Mesendoderm (in vitro differentiated cells): ENCODE measurements at regions not wholly inside any gene's neighbourhood (a gene's known extent, or its start where the extent isn't known, plus 50 kb on each side); places are given as distances from the start of the nearest gene placed in this dataset.
A peak's percentile ranks its signal among the peaks of the same experiment; 100 is the strongest.

ENCODE experiments used
- DNase-seq: peaks from one replicate; pipeline ENCODE4 v3.0.0; 2013
- H2AK5ac ChIP-seq: 2 replicates; pipeline ENCODE4 v1.6.1; 2013; ENCODE audit warnings: low read length, inconsistent platforms
- H2BK120ac ChIP-seq: 2 replicates; pipeline ENCODE4 v1.6.1; 2013; ENCODE audit warnings: low read depth, mild to moderate bottlenecking, low read length, moderate library complexity, mixed read lengths
- H2BK15ac ChIP-seq: replicated peaks from 2 replicates; pipeline ENCODE4 v1.6.1; 2013; ENCODE audit warnings: low read depth, mild to moderate bottlenecking, moderate library complexity
- H2BK5ac ChIP-seq: 2 replicates; pipeline ENCODE4 v1.6.1; 2013; ENCODE audit warnings: low read length, inconsistent platforms
- H3K18ac ChIP-seq: 2 replicates; pipeline ENCODE4 v1.6.1; 2013; ENCODE audit warnings: mild to moderate bottlenecking, low read length, mixed read lengths
- H3K23ac ChIP-seq: one replicate; pipeline ENCODE4 v1.6.1; 2013; ENCODE audit warnings: low read length
- H3K27ac ChIP-seq: 2 replicates; pipeline ENCODE4 v1.5.1; 2013; ENCODE audit warnings: low read depth, mild to moderate bottlenecking, inconsistent platforms, low read length, moderate library complexity
- H3K27me3 ChIP-seq: 2 replicates; pipeline ENCODE4 v1.6.1; 2013; ENCODE audit warnings: low read length, control low read depth, mild to moderate bottlenecking, inconsistent platforms; ENCODE audit not compliant: insufficient read depth, poor library complexity
- H3K36me3 ChIP-seq: 2 replicates; pipeline ENCODE4 v1.6.1; 2013; ENCODE audit warnings: low read length, inconsistent platforms; ENCODE audit not compliant: control insufficient read depth, insufficient read depth
- H3K4ac ChIP-seq: one replicate; pipeline ENCODE4 v1.6.1; 2013; ENCODE audit warnings: low read depth, mild to moderate bottlenecking, low read length, moderate library complexity
- H3K4me1 ChIP-seq: 2 replicates; pipeline ENCODE4 v1.6.1; 2013; ENCODE audit warnings: low read depth, low read length, inconsistent platforms; ENCODE audit not compliant: control insufficient read depth
- H3K4me2 ChIP-seq: 2 replicates; pipeline ENCODE4 v1.6.1; 2013; ENCODE audit warnings: low read length
- H3K4me3 ChIP-seq: 2 replicates; pipeline ENCODE4 v1.5.1; 2013; ENCODE audit warnings: mild to moderate bottlenecking, low read length
- H3K56ac ChIP-seq: one replicate; pipeline ENCODE4 v1.6.1; 2013; ENCODE audit warnings: low read length
- H3K79me1 ChIP-seq: 2 replicates; pipeline ENCODE4 v1.6.1; 2013; ENCODE audit warnings: low read length, inconsistent platforms
- H3K79me2 ChIP-seq: 2 replicates; pipeline ENCODE4 v1.6.1; 2013; ENCODE audit warnings: mild to moderate bottlenecking, low read length; ENCODE audit not compliant: control insufficient read depth, insufficient read depth
- H3K9ac ChIP-seq: 2 replicates; pipeline ENCODE4 v1.6.1; 2013; ENCODE audit warnings: low read length, inconsistent platforms
- H4K5ac ChIP-seq: one replicate; pipeline ENCODE4 v1.6.1; 2013; ENCODE audit warnings: low read length
- H4K8ac ChIP-seq: one replicate; pipeline ENCODE4 v1.6.1; 2013; ENCODE audit warnings: low read depth, mild to moderate bottlenecking, control low read depth, low read length, moderate library complexity
- WGBS: extraction: QIAGEN DNeasy Blood & Tissue Kit; methylation state at CpG from one replicate; pipeline ENCODE4 v1.1.7; 2013; ENCODE audit warnings: low lambda C conversion rate, missing lambda C conversion rate; ENCODE audit not compliant: insufficient coverage; ENCODE audit errors: extremely low coverage; 5-methylcytosine and 5-hydroxymethylcytosine counted together

DNA sequence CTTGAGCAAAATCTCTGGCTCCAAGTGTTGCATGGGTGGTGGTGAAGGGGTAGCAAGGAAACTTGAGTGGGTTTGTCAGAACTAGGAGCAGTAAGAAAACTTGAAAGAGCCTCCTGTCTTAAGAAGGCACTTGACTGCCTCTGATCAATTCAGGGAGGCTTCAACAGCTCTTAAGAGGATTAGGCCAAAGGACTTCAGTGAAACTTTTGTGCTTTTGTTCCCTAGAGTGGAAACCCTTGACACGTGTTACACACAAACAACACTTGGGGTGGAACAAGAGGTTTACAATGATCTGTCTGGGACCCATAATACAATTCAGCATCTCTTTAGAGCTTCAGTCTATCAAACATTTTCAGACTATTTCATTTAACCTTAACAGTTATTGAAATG is 80.1 kb upstream of the ARMC2 start:
- Histone ChIP-seq H3K4me3 (no peak overlapping the region), H3K4ac (no peak overlapping the region), H3K79me2 (no peaks in the 10 kb centered on the region), H3K56ac (no peak overlapping the region), H3K27ac (no peak overlapping the region), H2AK5ac (no peak overlapping the region), H2BK5ac (no peak overlapping the region), H3K4me2 (no peak overlapping the region), H3K18ac (no peak overlapping the region), H4K8ac (no peak overlapping the region), H2BK15ac (no peak overlapping the region), H3K36me3 (no peaks in the 10 kb centered on the region), H3K9ac (no peak overlapping the region), H3K79me1 (no peaks in the 10 kb centered on the region), H4K5ac (no peak overlapping the region), H3K23ac (no peak overlapping the region), H2BK120ac (no peak overlapping the region), H3K27me3 (no peaks in the 10 kb centered on the region), H3K4me1 (no peaks in the 10 kb centered on the region)
- WGBS = no CpG with 5 or more reads among the region's 1 CpG
- DNase-seq = no peak

GRCh38 chr6:108768792-108769524 is 79.3 kb upstream of the ARMC2 start:
- no CpG with 5 or more reads among the region's 10 CpGs for WGBS
- Histone ChIP-seq H3K18ac (no peak overlapping the region), H4K5ac (no peak overlapping the region)

DNA sequence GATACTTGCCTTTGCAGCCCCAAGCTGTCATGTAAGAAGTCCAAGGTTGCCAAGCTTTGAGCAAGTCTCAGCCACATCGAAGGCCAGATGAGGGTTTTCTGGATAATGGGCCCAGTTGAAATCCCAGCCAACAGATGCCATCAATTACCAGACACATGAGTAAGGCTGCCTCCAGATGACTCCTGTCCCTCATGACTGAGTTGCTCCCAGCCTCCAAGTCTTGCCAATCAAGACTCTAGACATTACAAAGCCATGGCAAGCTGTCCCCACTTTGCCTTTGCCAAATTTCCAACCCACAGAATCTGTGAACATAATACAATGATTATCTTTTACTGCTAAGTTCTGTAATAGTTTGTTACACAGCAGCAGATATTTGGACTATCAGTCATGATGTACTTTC is 76.8 kb upstream of the ARMC2 start:
- Histone ChIP-seq H3K36me3 (no peaks in the 10 kb centered on the region), H2AK5ac (no peak overlapping the region), H3K27ac (no peak overlapping the region), H3K79me1 (no peaks in the 10 kb centered on the region), H3K4ac (no peak overlapping the region), H3K4me1 (no peaks in the 10 kb centered on the region), H3K79me2 (no peaks in the 10 kb centered on the region), H3K4me2 (no peak overlapping the region), H3K27me3 (no peaks in the 10 kb centered on the region), H3K23ac (no peak overlapping the region), H4K5ac (no peak overlapping the region), H3K18ac (no peak overlapping the region), H3K4me3 (no peak overlapping the region), H2BK120ac (no peak overlapping the region), H3K56ac (no peak overlapping the region), H4K8ac (no peak overlapping the region), H2BK15ac (no peak overlapping the region), H2BK5ac (no peak overlapping the region), H3K9ac (no peak overlapping the region)
- DNase-seq = no peak
- WGBS = no CpG with 5 or more reads among the region's 1 CpG

More at GRCh38 chr6:108768792-108769524, 79.3 kb upstream of the ARMC2 start:
- no peak overlapping the region for H2BK5ac ChIP-seq
- H3K4me3 ChIP-seq = no peak overlapping the region
- no peak overlapping the region for H3K9ac ChIP-seq
- no peak overlapping the region for H3K4ac ChIP-seq
- DNase-seq = no peak
- no peak overlapping the region for H3K4me2 ChIP-seq
- H2AK5ac ChIP-seq = no peak overlapping the region
- H3K79me1 ChIP-seq = no peaks in the 10 kb centered on the region
- H4K8ac ChIP-seq = no peak overlapping the region
- H3K27me3 ChIP-seq = no peaks in the 10 kb centered on the region
- H3K23ac ChIP-seq = no peak overlapping the region
- no peaks in the 10 kb centered on the region for H3K79me2 ChIP-seq
- H3K4me1 ChIP-seq = no peaks in the 10 kb centered on the region
- H3K36me3 ChIP-seq = no peaks in the 10 kb centered on the region
- H3K56ac ChIP-seq = no peak overlapping the region
- H2BK120ac ChIP-seq = no peak overlapping the region
- no peak overlapping the region for H2BK15ac ChIP-seq
- H3K27ac ChIP-seq = no peak overlapping the region

GRCh38 chr6:108774555-108774954 is 73.7 kb upstream of the ARMC2 start:
- Histone ChIP-seq H4K5ac (no peak overlapping the region), H3K79me2 (no peaks in the 10 kb centered on the region), H3K9ac (no peak overlapping the region), H3K36me3 (no peaks in the 10 kb centered on the region), H3K27ac (no peak overlapping the region), H3K4me2 (no peak overlapping the region), H3K27me3 (no peaks in the 10 kb centered on the region), H3K4ac (peak overlapping the region; percentile 36), H4K8ac (no peak overlapping the region), H3K56ac (no peak overlapping the region), H3K23ac (no peak overlapping the region), H3K18ac (no peak overlapping the region), H2BK120ac (no peak overlapping the region), H2BK15ac (no peak overlapping the region), H2BK5ac (no peak overlapping the region), H3K79me1 (no peaks in the 10 kb centered on the region), H3K4me1 (no peaks in the 10 kb centered on the region), H2AK5ac (no peak overlapping the region), H3K4me3 (no peak overlapping the region)
- DNase-seq = no peak
- WGBS = no CpG with 5 or more reads among the region's 3 CpGs

GRCh38 chr6:108777536-108777935 is 70.7 kb upstream of the ARMC2 start:
- Histone ChIP-seq H3K9ac (no peak overlapping the region), H2AK5ac (no peak overlapping the region), H3K18ac (no peak overlapping the region), H4K8ac (no peak overlapping the region), H3K4me2 (no peak overlapping the region), H3K4me3 (no peak overlapping the region), H4K5ac (no peak overlapping the region), H2BK15ac (no peak overlapping the region), H3K56ac (no peak overlapping the region), H2BK5ac (no peak overlapping the region), H3K4ac (no peak overlapping the region), H3K79me1 (no peaks in the 10 kb centered on the region), H3K4me1 (peaks cover 6% of the 10 kb centered on the region), H3K27me3 (no peaks in the 10 kb centered on the region), H3K27ac (no peak overlapping the region), H3K36me3 (no peaks in the 10 kb centered on the region), H2BK120ac (no peak overlapping the region), H3K23ac (no peak overlapping the region), H3K79me2 (no peaks in the 10 kb centered on the region)
- no CpG with 5 or more reads among the region's 5 CpGs for whole genome bisulfite sequencing
- DNase-seq = no peak
